Central memory CD4-positive, alpha-beta T cell (primary cell): ENCODE measurements at regions not wholly inside any gene's neighbourhood (a gene's known extent, or its start where the extent isn't known, plus 50 kb on each side); places are given as distances from the start of the nearest gene placed in this dataset.

Experiments
- DNase-seq: peaks from one replicate; pipeline ENCODE4 v3.0.0; 2022

- no peak for DNase-seq
These were observed 226.5 kb downstream of the FOXO1 start for GRCh38 chr13:40439928-40440327.

GRCh38 chr13:40440990-40441820 lies 225.2 kb downstream of the FOXO1 start:
- DNase-seq, result no peak

GRCh38 chr13:40442231-40442630 lies 224.2 kb downstream of the FOXO1 start:
- no peak for DNase-seq

GRCh38 chr13:40442826-40443225 lies 223.6 kb downstream of the FOXO1 start:
- DNase-seq, result no peak

- no peak for DNase-seq
These were observed 222.2 kb downstream of the FOXO1 start for GRCh38 chr13:40444241-40444640.

- no peak for DNase-seq
These were observed 220.9 kb downstream of the FOXO1 start for GRCh38 chr13:40445557-40445990.

- DNase-seq, result no peak
These were observed 220.1 kb downstream of the FOXO1 start for GRCh38 chr13:40446365-40446764.

GRCh38 chr13:40447857-40448256 lies 218.6 kb downstream of the FOXO1 start:
- DNase-seq, result no peak

- DNase-seq, result no peak
These were observed 214.3 kb downstream of the FOXO1 start for GRCh38 chr13:40452038-40452666.

GRCh38 chr13:40452741-40453334 lies 213.6 kb downstream of the FOXO1 start:
- no peak for DNase-seq

GRCh38 chr13:40453351-40454021 lies 213.0 kb downstream of the FOXO1 start:
- DNase-seq, result no peak

- no peak for DNase-seq
These were observed 210.0 kb downstream of the FOXO1 start for GRCh38 chr13:40456397-40456953.

GRCh38 chr13:40456979-40457553 lies 209.4 kb downstream of the FOXO1 start:
- no peak for DNase-seq

- no peak for DNase-seq
These were observed 208.3 kb downstream of the FOXO1 start for GRCh38 chr13:40457929-40458719.

GRCh38 chr13:40458720-40458990 lies 207.8 kb downstream of the FOXO1 start:
- DNase-seq, result no peak

GRCh38 chr13:40460116-40460515 lies 206.3 kb downstream of the FOXO1 start:
- DNase-seq, result no peak

- no peak for DNase-seq
These were observed 202.0 kb downstream of the FOXO1 start for GRCh38 chr13:40464337-40465014.

GRCh38 chr13:40465015-40465390 lies 201.4 kb downstream of the FOXO1 start:
- DNase-seq, result no peak

- no peak for DNase-seq
These were observed 200.2 kb downstream of the FOXO1 start for GRCh38 chr13:40466272-40466671.

GRCh38 chr13:40468227-40468838 lies 198.1 kb downstream of the FOXO1 start:
- no peak for DNase-seq
